ENCODE measurements at regions not wholly inside any gene's neighbourhood (a gene's known extent, or its start where the extent isn't known, plus 50 kb on each side); places are given as distances from the start of the nearest gene placed in this dataset.
A peak's percentile ranks its signal among the peaks of the same experiment; 100 is the strongest.

DNA sequence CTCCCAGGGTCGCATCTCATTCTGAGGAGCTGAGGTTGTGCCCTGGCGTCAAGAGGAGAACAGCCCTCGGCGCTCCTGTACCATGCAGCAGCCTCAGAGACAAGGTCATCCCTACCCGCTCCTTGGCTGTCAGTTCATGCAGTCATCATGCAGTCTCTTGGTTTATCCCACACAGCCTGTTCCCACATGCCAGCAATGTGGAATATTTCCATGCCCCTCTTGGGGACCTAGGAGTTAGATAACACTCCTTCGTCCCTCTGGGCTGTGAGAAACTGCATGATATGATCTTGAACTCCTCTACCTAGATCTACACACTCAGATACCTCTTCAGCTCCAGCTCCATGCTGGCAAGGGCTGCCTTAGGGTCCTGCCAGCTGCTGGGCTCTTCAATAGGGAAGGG lies 97.6 kb downstream of the BOD1 start:
- Mint-ChIP-seq H3K4me3 (ENCODE audit: unreplicated experiment) (no peak overlapping the region), H3K4me1 (ENCODE audit: unreplicated experiment) (peaks cover 14% of the 10 kb centered on the region), H3K9me3 (ENCODE audit: unreplicated experiment) (peaks cover 6% of the 10 kb centered on the region), H3K27ac (ENCODE audit: unreplicated experiment) (no peak overlapping the region), H3K36me3 (ENCODE audit: unreplicated experiment) (peaks cover 3% of the 10 kb centered on the region), H3K27me3 (ENCODE audit: unreplicated experiment) (no peaks in the 10 kb centered on the region)
- TF ChIP-seq, protein P1, sequence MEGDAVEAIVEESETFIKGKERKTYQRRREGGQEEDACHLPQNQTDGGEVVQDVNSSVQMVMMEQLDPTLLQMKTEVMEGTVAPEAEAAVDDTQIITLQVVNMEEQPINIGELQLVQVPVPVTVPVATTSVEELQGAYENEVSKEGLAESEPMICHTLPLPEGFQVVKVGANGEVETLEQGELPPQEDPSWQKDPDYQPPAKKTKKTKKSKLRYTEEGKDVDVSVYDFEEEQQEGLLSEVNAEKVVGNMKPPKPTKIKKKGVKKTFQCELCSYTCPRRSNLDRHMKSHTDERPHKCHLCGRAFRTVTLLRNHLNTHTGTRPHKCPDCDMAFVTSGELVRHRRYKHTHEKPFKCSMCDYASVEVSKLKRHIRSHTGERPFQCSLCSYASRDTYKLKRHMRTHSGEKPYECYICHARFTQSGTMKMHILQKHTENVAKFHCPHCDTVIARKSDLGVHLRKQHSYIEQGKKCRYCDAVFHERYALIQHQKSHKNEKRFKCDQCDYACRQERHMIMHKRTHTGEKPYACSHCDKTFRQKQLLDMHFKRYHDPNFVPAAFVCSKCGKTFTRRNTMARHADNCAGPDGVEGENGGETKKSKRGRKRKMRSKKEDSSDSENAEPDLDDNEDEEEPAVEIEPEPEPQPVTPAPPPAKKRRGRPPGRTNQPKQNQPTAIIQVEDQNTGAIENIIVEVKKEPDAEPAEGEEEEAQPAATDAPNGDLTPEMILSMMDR (IDR thresholded peaks at IDR 0.05), result no peak
- no peak for DNase-seq (ENCODE audit: extremely low spot score, unreplicated experiment)

DNA sequence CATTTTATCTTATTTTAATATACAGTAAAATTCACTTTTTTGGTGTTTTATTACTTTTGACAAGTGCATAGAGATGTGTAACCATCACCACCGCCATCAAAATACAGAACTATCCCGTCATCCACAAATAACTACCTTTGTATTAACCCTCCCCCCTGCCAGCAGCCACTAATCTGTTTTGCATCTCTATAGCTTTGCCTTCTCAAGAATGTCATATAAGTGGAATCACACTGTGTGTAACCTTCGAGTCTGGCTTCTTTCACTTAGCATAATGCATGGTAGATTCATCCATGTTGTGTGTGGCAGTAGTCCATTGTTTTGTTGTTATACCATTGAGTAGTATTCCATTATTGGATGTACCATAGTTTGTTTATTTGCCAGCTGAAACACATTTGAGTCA lies 98.8 kb downstream of the BOD1 start:
- no peaks in the 10 kb centered on the region for H3K27me3 Mint-ChIP-seq (ENCODE audit: unreplicated experiment)
- no peak overlapping the region for H3K4me3 Mint-ChIP-seq (ENCODE audit: unreplicated experiment)
- TF ChIP-seq, protein P1 (IDR thresholded peaks at IDR 0.05), result no peak
- H3K27ac Mint-ChIP-seq (ENCODE audit: unreplicated experiment), result no peak overlapping the region
- H3K4me1 Mint-ChIP-seq (ENCODE audit: unreplicated experiment), result peaks cover 26% of the 10 kb centered on the region
- no peak for DNase-seq (ENCODE audit: extremely low spot score, unreplicated experiment)
- H3K36me3 Mint-ChIP-seq (ENCODE audit: unreplicated experiment), result peaks cover 3% of the 10 kb centered on the region
- peaks cover 6% of the 10 kb centered on the region for H3K9me3 Mint-ChIP-seq (ENCODE audit: unreplicated experiment)

DNA sequence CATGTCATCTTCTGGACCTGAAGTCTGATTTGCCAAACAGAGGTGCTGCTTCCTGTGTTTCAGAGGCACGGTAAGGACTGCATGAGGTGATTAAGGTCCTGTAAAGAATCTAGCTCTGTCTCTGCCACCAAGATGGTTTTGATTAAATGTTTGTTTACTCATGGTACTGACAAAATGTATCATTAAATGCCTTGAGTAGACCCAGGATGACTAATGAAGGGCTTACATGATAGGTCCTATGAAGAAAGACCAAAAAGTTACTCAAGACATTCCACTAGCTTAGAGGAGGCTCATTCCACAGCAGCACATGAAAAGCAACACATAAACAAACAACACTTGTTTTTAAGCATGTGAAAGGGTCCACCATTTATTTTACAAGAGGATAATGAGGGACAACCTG lies 100.9 kb downstream of the BOD1 start:
- Mint-ChIP-seq H3K4me3 (ENCODE audit: unreplicated experiment) (no peak overlapping the region), H3K27me3 (ENCODE audit: unreplicated experiment) (no peaks in the 10 kb centered on the region), H3K27ac (ENCODE audit: unreplicated experiment) (no peak overlapping the region), H3K9me3 (ENCODE audit: unreplicated experiment) (peaks cover 5% of the 10 kb centered on the region), H3K36me3 (ENCODE audit: unreplicated experiment) (peaks cover 3% of the 10 kb centered on the region), H3K4me1 (ENCODE audit: unreplicated experiment) (peaks cover 32% of the 10 kb centered on the region)
- TF ChIP-seq, protein P1 (IDR thresholded peaks at IDR 0.05), result no peak
- DNase-seq (ENCODE audit: extremely low spot score, unreplicated experiment), result no peak

DNA sequence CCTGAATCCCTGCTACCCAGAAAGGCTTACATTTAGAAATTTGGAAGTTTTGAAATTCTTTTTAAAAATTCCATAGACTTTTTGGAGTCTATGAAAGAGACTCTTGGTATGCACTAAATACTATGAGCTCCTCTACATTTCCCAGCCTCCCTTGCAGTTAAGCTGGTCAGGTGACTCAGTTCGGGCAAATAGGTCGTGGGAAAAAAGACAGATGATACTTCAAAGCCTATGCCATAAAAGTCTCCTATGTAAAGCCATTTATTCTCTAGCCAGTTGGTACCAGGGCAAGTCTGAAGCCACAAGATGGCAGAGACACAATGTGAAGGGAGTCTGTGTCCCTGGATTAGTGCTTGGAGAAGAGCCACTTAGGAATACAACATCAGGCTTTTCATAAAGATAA lies 101.8 kb downstream of the BOD1 start:
- DNase-seq (ENCODE audit: extremely low spot score, unreplicated experiment), result peak; percentile 11
- Mint-ChIP-seq H3K4me1 (ENCODE audit: unreplicated experiment) (peaks cover 35% of the 10 kb centered on the region), H3K4me3 (ENCODE audit: unreplicated experiment) (no peak overlapping the region), H3K27ac (ENCODE audit: unreplicated experiment) (no peak overlapping the region), H3K27me3 (ENCODE audit: unreplicated experiment) (no peaks in the 10 kb centered on the region), H3K9me3 (ENCODE audit: unreplicated experiment) (peaks cover 7% of the 10 kb centered on the region), H3K36me3 (ENCODE audit: unreplicated experiment) (peaks cover 3% of the 10 kb centered on the region)
- TF ChIP-seq, protein P1 (IDR thresholded peaks at IDR 0.05), result no peak

DNA sequence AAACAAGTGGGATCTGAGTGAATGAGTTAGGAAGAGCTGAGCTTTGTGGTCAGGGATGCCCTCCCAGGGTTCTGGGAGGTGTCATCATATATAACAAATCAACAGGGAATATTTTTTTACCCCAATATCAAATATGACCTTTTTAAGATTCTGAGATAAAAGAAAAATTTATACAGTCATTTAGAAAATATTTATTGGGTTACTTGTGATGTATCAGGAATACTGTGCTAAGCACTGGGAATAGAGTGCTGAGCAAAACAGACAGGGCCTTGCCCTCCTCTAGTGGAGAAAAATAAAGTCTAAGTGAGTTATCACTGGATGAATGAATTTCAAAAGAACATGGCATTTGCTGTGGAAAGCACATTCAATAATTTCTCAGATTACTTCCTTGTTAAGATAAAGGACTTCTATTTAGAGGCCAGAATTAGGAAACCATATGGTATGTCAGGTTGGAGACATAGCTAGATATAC lies 102.9 kb downstream of the BOD1 start:
- H3K36me3 Mint-ChIP-seq (ENCODE audit: unreplicated experiment), result peaks cover 3% of the 10 kb centered on the region
- TF ChIP-seq, protein P1 (IDR thresholded peaks at IDR 0.05), result peak; percentile 40
- peaks cover 13% of the 10 kb centered on the region for H3K9me3 Mint-ChIP-seq (ENCODE audit: unreplicated experiment)
- peaks cover 36% of the 10 kb centered on the region for H3K4me1 Mint-ChIP-seq (ENCODE audit: unreplicated experiment)
- no peak for DNase-seq (ENCODE audit: extremely low spot score, unreplicated experiment)
- H3K27me3 Mint-ChIP-seq (ENCODE audit: unreplicated experiment), result no peaks in the 10 kb centered on the region
- peak overlapping the region; percentile 69 for H3K27ac Mint-ChIP-seq (ENCODE audit: unreplicated experiment)
- H3K4me3 Mint-ChIP-seq (ENCODE audit: unreplicated experiment), result no peak overlapping the region
